ENCODE measurements at regions not wholly inside any gene's neighbourhood (a gene's known extent, or its start where the extent isn't known, plus 50 kb on each side); places are given as distances from the start of the nearest gene placed in this dataset.

DNA sequence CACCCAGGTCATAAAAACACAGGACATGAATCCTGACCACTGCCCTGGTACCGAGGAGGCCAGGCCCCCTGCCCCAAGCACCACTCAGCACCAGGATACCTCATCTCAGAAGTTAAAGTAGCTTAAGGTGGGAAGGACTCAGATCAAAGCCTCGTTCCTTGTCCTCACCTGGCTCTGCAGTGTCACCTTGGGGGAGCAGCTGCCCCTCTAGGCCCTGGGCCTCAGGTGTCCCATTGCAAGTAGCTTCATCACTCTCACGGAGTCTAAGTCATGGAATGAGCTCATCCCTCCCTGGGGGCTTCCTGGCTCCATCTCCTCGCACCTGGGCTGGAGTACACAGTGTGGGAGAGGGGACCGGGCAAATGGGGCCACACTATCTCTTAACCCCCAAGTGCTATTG, 148.0 kb downstream of the TPRA1 start:
- TF ChIP-seq, protein P1, sequence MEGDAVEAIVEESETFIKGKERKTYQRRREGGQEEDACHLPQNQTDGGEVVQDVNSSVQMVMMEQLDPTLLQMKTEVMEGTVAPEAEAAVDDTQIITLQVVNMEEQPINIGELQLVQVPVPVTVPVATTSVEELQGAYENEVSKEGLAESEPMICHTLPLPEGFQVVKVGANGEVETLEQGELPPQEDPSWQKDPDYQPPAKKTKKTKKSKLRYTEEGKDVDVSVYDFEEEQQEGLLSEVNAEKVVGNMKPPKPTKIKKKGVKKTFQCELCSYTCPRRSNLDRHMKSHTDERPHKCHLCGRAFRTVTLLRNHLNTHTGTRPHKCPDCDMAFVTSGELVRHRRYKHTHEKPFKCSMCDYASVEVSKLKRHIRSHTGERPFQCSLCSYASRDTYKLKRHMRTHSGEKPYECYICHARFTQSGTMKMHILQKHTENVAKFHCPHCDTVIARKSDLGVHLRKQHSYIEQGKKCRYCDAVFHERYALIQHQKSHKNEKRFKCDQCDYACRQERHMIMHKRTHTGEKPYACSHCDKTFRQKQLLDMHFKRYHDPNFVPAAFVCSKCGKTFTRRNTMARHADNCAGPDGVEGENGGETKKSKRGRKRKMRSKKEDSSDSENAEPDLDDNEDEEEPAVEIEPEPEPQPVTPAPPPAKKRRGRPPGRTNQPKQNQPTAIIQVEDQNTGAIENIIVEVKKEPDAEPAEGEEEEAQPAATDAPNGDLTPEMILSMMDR (IDR thresholded peaks at IDR 0.05): no peak
- TF ChIP-seq POLR2A (IDR thresholded peaks at IDR 0.05) (no peak), EP300 (IDR thresholded peaks at IDR 0.05) (no peak)
